Natural killer cell (primary cell): ENCODE measurements at regions not wholly inside any gene's neighbourhood (a gene's known extent, or its start where the extent isn't known, plus 50 kb on each side); places are given as distances from the start of the nearest gene placed in this dataset.

Source experiments
- ATAC-seq, 3 donors: fragments of 150-1000 bp in 2 of 3; fragments of 200-7000 bp in 1 of 3; cut with Tn5 transposase; 1 replicate in 1 of 3; 2 replicates in 2 of 3; pipeline ENCODE4 v1.10.0; 2021; ENCODE audit warnings: mild to moderate bottlenecking in 2 of 3, moderate library complexity in 2 of 3
- DNase-seq, 2 donors: peaks; one replicate each; pipeline versions ENCODE4 v3.0.0 to v3.0.0-alpha.2; 2013 to 2021; ENCODE audit warnings: mixed read lengths in 1 of 2
- H3K27ac ChIP-seq: one replicate; pipeline ENCODE4 v1.5.1; 2013; ENCODE audit warnings: mild to moderate bottlenecking, low read length
- H3K27me3 ChIP-seq: one replicate; pipeline ENCODE4 v1.6.1; 2013; ENCODE audit warnings: low read length; ENCODE audit not compliant: control insufficient read depth, insufficient read depth
- H3K36me3 ChIP-seq: one replicate; pipeline ENCODE4 v1.6.1; 2013; ENCODE audit warnings: low read length; ENCODE audit not compliant: control insufficient read depth, insufficient read depth
- H3K4me1 ChIP-seq: one replicate; pipeline ENCODE4 v1.6.1; 2013; ENCODE audit warnings: low read length; ENCODE audit not compliant: control insufficient read depth, insufficient read depth
- H3K4me3 ChIP-seq: one replicate; pipeline ENCODE4 v1.5.1; 2013; ENCODE audit warnings: low read length
- H3K9me3 ChIP-seq: one replicate; pipeline ENCODE4 v1.6.1; 2013; ENCODE audit warnings: low read length; ENCODE audit not compliant: control insufficient read depth, insufficient read depth
- H3K27ac Mint-ChIP-seq, 2 donors: one replicate each; pipeline ENCODE4 v1.8.0; 2022; ENCODE audit warnings: mild to moderate bottlenecking in 2 of 2, mixed read lengths in 2 of 2, moderate library complexity in 1 of 2
- H3K27me3 Mint-ChIP-seq, 2 donors: one replicate each; pipeline ENCODE4 v1.8.0; 2022; ENCODE audit warnings: low read depth in 2 of 2, mixed read lengths in 2 of 2
- H3K36me3 Mint-ChIP-seq: one replicate; pipeline ENCODE4 v1.8.0; 2022; ENCODE audit warnings: mixed read lengths
- H3K4me1 Mint-ChIP-seq, 2 donors: one replicate each; pipeline ENCODE4 v1.8.0; 2022; ENCODE audit warnings: mixed read lengths in 2 of 2
- H3K4me3 Mint-ChIP-seq: one replicate; pipeline ENCODE4 v1.8.0; 2022; ENCODE audit warnings: mild to moderate bottlenecking, moderate library complexity, mixed read lengths
- H3K9me3 Mint-ChIP-seq, 2 donors: one replicate each; pipeline ENCODE4 v1.8.0; 2022; ENCODE audit warnings: mixed read lengths in 2 of 2
- WGBS: methylation state at CpG from one replicate; pipeline ENCODE4 v1.1.7; 2013; ENCODE audit warnings: missing lambda C conversion rate; ENCODE audit not compliant: insufficient coverage; 5-methylcytosine and 5-hydroxymethylcytosine counted together
- intact Hi-C: fragments of 100-400 bp; cut with micrococcal nuclease; formaldehyde crosslinking; loops from one replicate; pipeline ENCODE4 v1.14.2; 2022
- TF ChIP-seq, protein P1 (sequence below): fragments of 200-600 bp; IDR thresholded peaks from one replicate; pipeline ENCODE4 v1.8.0; 2022; ENCODE audit warnings: antibody characterized with exemption

DNA sequence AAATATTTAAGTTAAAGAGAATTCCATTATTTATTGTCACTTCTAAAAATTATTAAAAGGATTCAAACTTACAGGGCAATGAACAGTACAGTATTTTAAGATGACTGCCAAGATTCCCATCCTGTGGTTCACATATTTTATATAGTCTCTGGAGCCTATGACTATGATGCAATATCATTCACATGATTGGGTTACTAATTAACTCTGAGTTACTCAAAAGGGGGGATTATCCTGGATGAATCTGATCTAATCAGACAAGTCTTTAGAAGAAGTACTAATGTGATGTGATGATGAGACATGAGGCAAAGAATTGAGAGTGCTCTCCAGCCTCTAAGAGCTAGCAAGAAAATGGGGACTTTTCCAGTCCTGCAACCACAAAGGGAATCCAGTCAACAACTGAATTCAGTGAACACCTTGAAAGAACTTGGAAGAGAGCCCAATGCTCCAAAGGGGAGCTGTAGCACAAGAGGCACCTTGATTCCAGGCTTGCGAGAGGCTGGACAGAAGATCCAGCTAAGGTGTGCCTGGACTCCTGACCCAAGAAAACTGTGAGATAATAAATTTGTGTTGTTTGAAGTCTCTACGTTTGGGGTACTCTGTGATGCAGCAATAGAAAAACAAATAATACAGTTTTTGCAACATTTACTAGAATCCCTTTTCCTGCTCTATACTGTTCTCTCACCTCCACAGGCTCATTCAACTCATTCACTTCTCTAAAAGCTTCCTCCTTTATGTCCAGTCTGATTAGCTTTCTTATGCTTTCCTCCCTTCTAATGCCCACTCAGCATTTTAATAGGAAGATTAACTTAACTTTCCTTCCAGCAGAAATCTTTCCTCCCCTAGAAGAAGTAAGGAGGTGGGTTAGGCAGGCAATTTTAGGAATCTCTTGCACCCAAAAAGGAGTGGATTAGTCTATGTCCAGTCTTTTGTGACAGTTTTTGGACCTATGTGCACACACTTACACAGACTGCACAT, 133.8 kb upstream of the LCORL start:
- H3K27me3 ChIP-seq, result no peaks in the 10 kb centered on the region
- Mint-ChIP-seq H3K4me3 (no peak overlapping the region), H3K36me3 (no peaks in the 10 kb centered on the region)

DNA sequence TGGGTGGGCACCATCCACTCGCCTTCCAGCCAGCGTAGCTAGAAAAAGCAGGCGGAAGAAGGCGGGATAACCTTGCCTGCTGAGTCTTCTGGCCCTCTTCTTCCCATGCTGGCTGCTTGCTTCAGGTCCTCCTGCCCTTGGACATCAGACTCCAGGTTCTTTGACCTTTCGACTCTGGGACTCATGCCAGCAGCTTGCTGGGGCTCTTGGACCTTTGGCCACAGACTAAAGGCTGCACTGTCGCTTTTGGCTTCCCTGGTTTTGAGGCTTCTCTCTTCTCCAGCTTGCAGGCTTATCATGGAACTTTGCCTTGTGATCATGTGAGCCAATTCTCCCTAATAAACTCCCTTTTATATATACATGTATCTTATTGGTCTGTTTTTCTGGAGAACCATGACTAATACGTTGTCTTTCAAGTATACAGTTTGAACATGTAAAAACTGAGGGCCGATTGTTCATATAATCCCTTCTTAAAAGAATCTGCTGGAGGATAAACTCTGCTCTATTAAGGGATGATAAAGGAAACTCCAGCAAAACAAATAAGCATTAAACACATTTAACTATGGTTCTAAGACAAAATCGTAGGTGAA, 116.6 kb upstream of the LCORL start:
- no peak for DNase-seq
- H3K27ac Mint-ChIP-seq, result no peak overlapping the region
- 90% methylated on average over 9 of the region's 9 CpGs for WGBS
- Histone ChIP-seq H3K4me3 (no peak overlapping the region), H3K4me1 (no peaks in the 10 kb centered on the region), H3K9me3 (no peaks in the 10 kb centered on the region), H3K36me3 (no peaks in the 10 kb centered on the region), H3K27me3 (no peaks in the 10 kb centered on the region), H3K27ac (no peak overlapping the region)
- H3K27me3 Mint-ChIP-seq, result no peaks in the 10 kb centered on the region
- peaks cover 0 to 4% of the 10 kb centered on the region in 2 donors for H3K9me3 Mint-ChIP-seq
- intact Hi-C loops, result no loop called here
- H3K36me3 Mint-ChIP-seq, result no peaks in the 10 kb centered on the region
- H3K4me1 Mint-ChIP-seq, result no peaks in the 10 kb centered on the region
- no peak for ATAC-seq
- no peak overlapping the region for H3K4me3 Mint-ChIP-seq
- TF ChIP-seq, protein P1, sequence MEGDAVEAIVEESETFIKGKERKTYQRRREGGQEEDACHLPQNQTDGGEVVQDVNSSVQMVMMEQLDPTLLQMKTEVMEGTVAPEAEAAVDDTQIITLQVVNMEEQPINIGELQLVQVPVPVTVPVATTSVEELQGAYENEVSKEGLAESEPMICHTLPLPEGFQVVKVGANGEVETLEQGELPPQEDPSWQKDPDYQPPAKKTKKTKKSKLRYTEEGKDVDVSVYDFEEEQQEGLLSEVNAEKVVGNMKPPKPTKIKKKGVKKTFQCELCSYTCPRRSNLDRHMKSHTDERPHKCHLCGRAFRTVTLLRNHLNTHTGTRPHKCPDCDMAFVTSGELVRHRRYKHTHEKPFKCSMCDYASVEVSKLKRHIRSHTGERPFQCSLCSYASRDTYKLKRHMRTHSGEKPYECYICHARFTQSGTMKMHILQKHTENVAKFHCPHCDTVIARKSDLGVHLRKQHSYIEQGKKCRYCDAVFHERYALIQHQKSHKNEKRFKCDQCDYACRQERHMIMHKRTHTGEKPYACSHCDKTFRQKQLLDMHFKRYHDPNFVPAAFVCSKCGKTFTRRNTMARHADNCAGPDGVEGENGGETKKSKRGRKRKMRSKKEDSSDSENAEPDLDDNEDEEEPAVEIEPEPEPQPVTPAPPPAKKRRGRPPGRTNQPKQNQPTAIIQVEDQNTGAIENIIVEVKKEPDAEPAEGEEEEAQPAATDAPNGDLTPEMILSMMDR, result no peak

More for the DNA sequence above, 133.8 kb upstream of the LCORL start:
- TF ChIP-seq, protein P1, result no peak
- Mint-ChIP-seq H3K9me3 (peaks cover 2 to 3% of the 10 kb centered on the region in 2 donors), H3K4me1 (no peaks in the 10 kb centered on the region), H3K27me3 (peaks cover 0 to under 1% of the 10 kb centered on the region in 2 donors), H3K27ac (no peak overlapping the region)
- Histone ChIP-seq H3K4me3 (no peak overlapping the region), H3K36me3 (no peaks in the 10 kb centered on the region), H3K4me1 (no peaks in the 10 kb centered on the region), H3K27ac (no peak overlapping the region), H3K9me3 (no peaks in the 10 kb centered on the region)
- ATAC-seq (no peak), DNase-seq (no peak)
- intact Hi-C loops, result no loop called here
- WGBS, result 92% methylated on average over 2 of the region's 2 CpGs

DNA sequence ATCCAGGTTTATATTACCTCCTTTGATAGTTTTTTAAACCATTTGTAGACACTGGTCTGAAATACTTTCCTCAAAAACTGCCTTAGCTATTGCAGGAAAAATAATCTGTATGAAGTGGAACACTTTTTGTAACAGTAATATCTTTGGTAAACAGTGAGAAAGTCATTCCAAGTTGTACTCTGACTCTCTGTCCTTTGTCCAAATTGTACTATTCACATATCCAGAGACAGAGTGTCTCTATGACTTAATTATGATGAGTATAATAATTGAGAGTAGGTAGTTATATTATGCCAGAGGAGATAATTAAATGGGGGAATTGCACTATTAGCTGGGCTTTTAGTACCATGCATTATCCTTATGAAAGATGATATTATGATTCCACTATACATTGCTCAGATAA, 112.6 kb upstream of the LCORL start:
- Mint-ChIP-seq H3K4me3 (no peak overlapping the region), H3K27me3 (no peaks in the 10 kb centered on the region), H3K9me3 (peaks cover 0 to 4% of the 10 kb centered on the region in 2 donors), H3K27ac (no peak overlapping the region), H3K4me1 (no peaks in the 10 kb centered on the region), H3K36me3 (no peaks in the 10 kb centered on the region)
- Histone ChIP-seq H3K27ac (no peak overlapping the region), H3K9me3 (no peaks in the 10 kb centered on the region), H3K4me1 (no peaks in the 10 kb centered on the region), H3K27me3 (no peaks in the 10 kb centered on the region), H3K36me3 (no peaks in the 10 kb centered on the region), H3K4me3 (no peak overlapping the region)
- intact Hi-C loops, result no loop called here
- DNase-seq (no peak), ATAC-seq (no peak)
- TF ChIP-seq, protein P1, result no peak
